ENCODE measurements at regions not wholly inside any gene's neighbourhood (a gene's known extent, or its start where the extent isn't known, plus 50 kb on each side); places are given as distances from the start of the nearest gene placed in this dataset.
A peak's percentile ranks its signal among the peaks of the same experiment; 100 is the strongest.

DNA sequence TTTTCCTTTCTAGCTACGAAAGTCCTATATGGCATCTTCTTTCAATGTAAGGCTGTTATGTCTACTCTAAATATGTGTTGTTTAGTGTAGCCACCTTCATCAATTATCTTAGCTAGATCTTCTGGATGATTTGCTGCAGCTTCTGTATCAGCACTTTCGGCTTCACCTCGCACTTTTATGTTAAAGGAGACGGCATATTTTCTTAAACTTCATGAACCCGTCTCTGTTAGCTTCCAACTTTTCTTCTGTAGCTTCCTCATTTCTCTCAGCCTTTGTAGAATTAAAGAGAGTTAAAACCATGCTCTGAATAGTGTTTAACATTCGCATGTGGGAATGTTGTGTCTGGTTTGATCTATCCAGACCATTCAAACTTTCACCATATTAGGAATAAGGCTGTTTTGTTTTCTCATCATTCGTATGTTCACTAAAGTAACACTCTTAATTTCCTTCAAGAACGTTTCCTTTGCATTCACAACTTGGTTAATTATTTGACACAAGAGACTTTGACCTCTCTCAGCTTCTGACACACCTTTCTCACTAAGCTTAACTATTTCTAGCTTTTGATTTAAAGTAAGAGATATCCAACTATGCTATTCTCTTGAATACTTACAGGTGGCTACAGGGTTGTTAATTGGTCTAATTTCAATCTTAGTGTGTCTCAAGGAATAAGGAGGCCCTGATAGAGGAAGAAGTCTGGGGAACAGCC is 476.8 kb downstream of the GABRG1 start:
- no peak for DNase-seq

DNA sequence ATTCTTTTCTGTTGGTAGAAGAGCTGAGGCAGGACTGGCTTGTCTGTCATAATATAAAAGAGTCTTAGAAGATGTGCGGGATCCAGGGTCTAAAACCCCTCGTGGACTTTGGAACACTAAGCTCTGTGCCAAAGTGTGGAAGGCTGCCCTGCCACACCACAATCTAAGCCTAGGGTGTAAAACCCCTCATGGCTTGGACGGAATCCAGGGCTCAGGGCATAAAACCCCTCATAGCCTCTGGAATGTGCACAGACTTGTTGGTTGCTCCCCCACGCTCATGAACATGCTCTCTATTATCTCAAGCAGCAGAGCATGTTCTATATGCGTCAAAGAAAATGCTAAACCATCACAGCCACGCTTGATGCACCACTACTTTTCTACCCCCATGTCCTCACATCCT is 483.6 kb downstream of the GABRG1 start:
- DNase-seq: no peak

DNA sequence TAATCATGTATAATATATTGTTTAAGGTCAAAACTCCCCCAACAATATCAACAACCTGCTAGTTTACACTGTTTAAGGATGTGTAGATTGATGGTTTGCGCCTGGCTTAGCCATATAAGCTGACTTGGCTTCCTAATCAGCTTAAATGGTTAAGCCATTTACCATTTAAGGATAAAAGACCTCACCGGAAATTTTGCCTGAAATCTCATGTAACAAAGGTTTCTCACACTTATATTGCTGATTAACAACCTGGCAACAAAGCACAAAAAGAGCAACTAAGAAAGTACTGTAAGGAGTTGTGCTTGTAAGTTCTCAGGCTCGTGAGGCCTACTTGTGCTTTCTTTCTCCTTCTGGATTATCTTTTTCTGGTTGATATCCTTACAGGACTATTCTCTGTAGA is 485.2 kb downstream of the GABRG1 start:
- no peak for DNase-seq

DNA sequence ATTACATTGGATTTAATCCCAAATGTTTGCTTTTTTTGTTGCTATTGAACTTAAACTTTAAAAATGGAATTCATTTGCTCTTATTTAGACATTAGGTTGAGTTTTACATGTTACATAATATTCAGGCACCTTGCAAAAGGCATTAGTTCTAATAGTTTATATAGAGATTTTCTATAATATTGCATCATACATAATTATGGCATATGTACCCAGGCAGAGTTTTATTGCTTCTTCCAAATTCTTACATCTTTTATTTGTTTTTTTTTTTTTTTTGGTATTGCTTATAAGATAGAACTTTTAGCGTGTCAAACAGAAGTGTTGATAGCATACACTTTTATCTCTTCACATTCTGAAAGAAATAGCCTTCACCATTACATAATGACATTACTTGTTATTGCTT is 487.7 kb downstream of the GABRG1 start:
- DNase-seq: no peak

DNA sequence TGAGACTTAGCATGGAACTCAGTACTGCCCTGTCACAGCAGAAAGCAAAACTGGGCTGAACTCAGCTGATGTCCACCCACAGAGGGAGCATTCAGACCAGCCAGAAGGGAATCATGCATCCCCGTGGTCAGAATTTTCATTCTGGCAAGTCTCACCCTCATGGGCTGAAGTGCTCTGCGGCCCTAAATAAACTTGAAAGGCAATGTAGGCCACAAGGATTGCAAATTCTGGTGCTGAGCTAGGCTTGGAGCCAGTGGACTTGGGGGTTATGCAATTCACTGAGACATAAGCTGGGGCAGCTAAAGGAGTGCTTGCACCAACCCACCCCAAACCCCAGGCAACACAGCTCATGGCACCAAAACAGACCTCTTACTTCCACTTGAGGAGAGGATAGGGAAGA is 494.1 kb downstream of the GABRG1 start:
- no peak for DNase-seq

DNA sequence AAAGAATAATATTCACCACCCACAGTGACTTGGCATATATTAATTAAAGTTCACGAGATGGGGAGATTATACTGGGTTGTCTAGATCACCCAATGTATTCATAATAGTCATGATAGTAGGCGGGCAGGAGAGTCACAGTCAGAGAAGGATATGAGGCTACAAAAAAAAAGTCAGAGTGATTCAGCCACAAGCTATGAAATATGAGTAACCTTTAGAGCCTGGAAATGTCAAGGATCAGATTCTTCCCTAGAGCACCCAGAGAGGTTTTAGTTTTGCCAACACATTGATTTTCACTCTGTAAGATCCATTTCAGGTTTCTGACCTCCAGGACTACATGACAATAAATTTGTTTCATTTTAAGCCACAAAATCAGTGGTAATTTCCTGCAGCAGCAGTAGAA is 501.9 kb downstream of the GABRG1 start:
- no peak for DNase-seq

DNA sequence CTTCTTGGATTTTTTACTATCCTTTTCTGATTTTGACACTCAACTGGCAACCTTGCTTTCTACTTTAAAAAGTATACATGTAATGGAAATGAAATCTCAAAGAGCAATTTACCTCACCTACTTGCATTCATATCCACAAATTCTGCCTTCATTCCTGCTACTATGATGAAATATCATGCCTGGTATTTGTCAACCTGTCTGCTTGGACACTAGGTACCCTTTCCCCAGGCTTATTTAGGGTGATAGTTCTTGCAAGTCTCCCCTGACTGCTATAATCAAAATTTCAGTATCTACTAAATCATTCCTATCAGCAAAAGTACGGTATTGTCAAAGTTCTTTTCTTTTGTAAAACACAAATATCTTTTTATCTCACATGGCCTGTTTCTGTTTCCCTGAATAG is 503.0 kb downstream of the GABRG1 start:
- no peak for DNase-seq

DNA sequence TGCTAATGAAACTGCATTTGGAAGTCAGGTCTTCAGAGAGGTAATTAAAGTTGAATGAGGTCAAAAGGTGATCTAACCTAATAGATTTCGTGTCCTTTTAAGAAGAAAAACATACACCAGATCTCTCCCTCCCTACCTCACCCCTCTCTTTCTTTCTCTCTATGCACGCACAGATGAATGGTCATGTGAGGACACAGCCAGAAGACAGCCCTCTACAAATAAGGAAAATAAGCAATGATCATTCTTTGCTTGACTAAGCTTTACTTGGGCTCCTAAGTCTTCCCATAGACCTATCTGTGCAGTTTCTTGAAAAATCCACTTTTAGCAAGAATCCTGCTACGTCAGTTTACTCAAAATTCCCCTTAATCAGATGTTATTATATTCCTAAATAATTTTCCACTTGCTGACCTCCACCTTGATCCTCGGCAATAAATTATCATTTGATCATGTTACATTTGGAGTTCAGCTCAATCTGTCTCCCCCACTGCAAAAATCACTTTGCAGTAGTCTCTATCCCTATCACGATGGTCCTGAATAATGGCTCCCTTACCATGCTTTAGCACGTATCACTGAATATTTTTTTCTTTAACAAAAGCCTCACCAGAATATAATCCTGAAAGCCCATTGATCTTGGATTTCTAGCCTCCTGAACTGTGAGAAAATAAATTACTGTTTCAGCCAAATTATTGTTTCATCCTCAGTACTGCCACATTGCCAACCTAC is 527.3 kb downstream of the GABRG1 start:
- DNase-seq: no peak

DNA sequence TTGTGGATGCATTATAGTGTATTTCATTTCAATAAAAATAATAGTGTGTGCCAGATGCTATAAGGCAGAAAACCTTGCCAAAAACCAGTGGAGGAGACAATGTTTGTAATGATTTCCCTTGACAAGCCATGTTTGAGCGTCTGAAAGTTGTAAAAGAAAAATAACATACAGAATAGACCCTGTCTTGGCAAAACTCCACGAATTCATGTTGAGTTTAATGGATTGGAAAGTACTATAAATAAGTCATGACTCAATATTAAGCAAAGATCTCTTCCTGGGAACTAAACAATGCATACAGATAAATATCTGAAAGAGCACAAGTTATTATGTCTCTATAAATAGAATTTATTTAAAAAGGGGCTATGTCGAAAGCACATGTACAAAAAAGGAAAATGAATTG is 543.5 kb downstream of the GABRG1 start:
- peak; percentile 5 to 37 (median 26) for DNase-seq

DNA sequence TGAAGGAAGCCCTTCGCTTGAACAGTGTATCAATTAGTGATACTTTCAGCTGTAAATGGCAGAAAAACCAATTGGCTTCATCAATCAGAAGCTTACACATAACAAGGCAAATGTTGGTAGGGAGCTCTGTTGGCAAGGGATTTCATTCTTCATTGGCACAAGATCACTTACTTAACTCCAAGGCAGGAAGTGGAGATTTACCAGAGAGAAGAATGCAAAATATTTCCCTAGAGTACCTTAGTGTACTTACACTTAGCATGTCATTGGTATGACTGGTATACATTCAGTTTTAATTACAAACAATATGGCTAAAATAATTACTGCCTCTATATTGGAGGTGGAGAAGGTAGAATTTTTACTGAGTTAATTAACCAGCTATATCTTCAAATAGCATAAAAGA is 545.0 kb downstream of the GABRG1 start:
- DNase-seq: no peak

DNA sequence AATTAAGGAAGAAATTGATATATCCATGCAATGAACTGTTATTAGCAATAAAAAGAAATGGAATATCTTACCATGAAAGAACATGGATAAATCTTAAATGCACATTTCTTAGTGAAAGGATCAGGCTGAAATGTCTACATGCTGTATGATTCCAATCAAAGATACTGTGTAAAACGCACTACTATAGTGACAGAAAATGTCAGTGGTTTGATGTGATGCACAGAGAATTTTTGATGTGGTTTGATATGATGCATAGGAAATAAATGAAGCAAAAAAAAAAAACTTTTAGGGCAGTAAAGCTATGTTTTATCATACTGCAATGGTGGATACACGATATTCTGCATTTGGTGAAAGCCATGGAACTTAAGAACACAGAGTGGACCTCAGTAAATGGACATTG is 547.6 kb downstream of the GABRG1 start:
- DNase-seq: no peak

DNA sequence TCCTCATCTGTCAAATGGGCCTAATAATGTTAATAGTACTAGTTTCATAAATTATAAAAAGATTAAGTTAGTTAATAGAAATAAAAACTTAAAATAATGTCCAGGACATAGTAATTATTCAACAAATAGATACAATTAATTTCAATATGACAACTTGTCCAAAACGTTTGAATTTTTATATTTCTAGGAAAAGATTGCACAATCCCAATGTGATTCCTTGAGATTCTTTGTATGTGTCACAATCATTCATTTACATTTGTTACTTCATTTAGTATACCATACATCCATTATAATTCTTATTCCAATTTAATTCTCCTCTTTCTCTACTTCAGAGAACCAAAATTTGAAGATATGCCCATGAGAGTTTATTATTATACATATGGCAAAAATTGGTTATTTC is 554.2 kb downstream of the GABRG1 start:
- no peak for DNase-seq

DNA sequence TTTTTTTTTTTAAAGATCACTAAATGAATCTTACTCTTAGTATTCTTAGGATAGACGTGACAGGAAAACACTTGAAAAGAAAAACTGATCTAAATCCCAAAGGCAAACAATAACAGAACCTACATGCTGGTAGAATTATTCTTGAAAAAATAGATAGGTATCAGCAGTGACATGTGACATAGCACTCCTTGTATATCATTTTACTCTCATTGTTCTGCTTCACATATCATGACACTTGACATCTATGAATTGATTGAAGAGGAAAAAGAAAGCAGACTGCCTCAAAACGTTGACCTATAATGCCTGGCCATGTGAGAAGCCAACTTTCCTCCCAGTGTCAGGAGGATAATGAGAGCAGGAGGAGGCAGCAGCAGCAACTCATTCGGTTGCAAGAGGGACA is 555.2 kb downstream of the GABRG1 start:
- no peak for DNase-seq

DNA sequence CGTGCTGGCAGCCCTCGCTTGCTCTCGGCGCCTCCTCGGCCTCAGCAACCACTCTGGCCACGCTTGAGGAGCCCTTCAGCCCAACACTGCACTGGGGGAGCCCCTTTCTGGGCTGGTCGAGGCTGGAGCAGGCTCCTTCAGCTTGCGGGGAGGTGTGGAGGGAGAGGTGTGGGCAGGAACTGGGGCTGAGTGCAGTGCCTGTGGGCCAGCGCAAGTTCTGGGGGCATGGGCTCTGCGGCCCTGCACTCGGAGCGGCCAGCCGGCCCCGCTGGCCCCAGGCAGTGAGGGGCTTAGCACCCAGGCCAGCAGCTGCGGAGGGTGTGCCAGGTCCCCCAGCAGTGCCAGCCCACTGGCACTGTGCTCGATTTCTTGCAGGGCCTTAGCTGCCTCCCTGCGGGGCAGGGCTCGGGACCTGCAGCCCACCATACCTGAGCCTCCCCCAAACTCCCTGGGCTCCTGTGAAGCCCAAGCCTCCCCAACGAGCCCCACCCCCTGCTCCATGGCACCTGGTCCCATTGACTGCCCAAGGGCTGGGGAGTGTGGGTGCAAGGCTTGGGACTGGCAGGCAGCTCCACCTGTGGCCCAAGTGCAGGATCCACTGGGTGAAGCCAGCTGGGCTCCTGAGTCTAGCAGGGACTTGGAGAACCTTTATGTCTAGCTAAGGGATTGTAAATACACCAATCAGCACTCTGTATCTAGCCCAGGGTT is 556.8 kb downstream of the GABRG1 start:
- no peak for DNase-seq

DNA sequence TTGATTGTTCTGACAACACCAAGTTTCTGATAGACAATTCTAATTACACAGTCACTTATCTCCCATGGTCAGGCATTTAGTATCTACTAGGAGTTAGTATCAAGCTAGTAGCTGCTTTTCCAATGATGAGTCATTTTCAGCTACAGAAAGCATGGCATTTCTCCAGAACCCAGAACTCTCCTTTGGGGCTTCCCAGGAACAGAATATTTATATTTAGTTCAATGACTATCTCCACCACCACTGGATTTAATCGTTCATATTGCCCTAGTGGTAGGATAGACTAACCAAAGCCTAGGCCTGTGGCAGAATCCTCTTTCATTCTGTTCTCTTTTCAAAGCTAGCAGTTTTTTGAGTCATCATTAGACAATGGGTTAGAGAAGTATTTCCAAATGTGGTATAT is 569.4 kb downstream of the GABRG1 start:
- DNase-seq: peak in 2 of 3 donors; percentile 8 to 17

DNA sequence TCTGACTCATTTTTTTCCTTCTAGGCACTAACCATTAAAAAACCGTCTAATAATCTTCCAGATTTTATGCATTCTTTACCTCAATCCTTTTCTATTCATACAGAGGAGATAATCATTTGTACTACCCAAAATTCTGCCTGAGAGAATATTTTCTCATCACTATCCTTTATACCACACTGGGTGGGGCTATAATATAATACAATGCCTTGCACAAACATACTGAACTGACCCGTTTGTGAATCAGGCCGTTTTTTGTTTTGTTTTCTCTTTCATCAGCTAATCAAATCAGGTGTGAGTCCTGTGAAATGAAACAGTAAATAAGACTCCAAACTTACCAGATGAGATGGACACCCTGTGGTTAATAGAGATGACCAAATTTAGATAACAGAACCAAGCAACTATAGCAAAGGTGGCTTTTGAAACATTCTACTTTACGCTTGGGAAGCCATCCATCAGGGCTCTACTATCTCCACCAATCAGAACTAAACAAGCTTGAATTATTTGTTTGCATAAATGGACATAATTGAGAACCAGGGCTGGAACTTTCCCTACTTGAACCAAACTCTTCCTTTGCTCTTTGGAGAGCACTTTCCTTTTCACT is 573.0 kb downstream of the GABRG1 start:
- DNase-seq: no peak

DNA sequence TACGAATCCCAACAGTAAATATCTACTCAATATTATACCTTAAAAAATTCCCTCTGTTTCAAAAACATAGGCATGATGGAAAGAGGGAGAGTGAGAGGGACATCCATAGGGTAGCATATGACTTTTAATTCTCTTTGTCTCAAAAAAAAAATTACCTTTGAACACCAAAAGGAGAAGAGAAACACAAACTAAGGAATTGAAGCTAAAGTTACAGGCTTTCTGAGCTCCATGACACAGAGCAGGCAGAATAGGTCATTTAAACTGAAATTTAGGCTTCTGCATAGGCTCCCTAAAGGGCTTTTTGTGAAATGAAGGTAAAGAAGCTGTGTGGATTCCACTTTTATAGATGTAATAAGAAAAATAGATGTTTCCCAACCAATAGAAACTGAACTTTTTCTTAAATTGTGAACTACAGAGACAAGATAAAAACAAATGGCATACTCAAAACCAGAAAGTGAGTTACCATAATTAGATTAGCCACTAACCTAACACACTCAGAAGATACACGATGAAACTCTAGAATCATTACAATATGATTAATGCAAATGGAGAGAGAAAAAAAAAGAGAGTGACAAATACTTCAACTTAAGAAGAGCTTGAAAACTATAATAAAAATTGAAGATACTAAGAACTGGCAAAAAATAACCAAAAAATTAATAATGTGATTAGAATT is 584.6 kb downstream of the GABRG1 start:
- DNase-seq: no peak

DNA sequence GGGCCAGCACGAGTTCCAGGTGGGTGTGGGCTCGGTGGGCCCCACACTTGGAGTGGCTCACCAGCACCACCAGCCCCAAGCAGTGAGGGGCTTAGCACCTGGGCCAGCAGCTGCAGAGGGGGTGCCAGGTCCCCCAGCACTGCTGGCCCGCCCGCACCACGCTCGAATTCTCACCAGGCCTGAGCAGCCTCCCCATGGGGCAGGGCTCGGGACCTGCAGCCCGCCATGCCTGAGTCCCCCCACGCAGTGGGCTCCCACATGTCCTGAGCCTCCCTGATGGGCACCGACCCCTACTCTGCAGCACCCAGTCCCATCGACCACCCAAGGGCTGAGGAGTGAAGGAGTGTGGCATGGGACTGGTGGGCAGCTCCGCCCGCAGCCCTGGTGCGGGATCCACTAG is 593.4 kb downstream of the GABRG1 start:
- no peak for DNase-seq

DNA sequence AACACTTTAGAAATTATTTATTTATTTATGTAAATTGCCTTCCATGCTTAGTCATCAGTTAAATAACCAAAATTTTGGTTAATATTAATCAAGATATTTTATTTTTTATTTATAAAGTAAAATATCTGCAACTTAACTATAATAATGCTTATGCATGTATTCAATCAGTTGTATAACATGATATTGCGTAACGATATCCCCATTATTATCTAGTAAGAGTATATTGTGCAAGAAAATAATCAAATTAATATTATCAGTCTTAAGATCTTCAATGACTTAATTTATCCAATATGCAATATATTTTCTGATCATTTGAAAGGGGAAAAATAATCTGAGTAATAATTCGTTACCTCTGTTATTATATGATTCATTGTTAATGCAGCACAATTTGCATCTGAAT is 596.7 kb downstream of the GABRG1 start:
- DNase-seq: no peak

DNA sequence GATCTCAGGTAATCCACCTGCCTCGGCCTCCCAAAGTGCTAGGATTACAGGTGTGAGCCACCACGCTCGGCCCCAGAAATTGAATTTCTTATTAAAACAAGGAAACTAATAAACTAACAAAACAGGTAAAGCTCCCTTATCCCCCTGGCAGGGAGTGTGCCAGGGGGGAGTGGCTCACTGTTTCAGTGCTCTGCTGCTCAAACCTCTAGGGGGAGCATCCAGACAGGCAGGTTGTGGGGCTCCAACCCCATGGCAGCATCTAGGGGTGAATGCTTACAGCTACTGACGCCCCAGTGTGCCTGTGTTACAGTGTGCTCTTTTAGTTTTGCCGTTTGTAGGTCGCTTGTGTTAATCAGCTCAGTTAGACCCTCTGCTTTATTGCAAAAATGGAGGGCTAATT is 605.0 kb downstream of the GABRG1 start:
- no peak for DNase-seq

DNA sequence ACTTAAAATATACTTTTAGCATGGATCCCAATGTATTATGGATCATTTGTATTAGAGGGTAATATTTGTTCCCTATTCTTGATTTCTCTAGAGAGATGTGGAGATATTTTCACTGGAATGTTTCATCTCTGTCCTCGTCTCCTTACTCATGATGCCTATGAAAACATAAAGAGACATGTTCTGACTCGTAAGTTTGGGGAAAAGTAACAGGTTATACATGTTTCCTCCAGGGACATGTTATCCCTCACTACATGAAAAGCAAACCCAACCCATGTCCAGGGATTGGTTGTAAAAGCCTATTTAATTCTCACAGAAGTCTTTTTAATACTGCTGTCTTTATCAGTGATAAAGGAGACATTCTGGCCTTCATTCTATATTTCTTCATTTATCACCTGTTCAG is 621.4 kb downstream of the GABRG1 start:
- DNase-seq: no peak

DNA sequence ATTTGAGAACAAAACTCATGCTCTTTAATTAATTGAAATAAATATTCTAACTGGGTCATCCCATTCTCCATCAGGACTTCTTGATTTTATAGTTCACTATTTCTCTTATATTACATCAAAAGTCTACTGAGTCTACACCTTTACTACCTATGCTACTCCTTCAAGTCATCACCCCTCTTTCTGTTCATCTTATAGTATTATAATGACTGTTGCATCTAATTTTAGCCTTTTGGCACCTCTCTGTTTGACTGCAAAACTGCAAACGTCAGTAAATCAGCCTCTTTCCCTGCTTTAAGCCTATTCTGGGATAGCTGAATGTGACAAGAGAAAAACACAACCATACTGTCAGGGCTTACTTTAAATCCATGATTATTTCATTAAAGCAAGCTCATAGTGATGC is 639.1 kb downstream of the GABRG1 start:
- no peak for DNase-seq

Data from muscle of back (tissue), 3 donors.